WERI-Rb-1 (cell line): ENCODE measurements at regions not wholly inside any gene's neighbourhood (a gene's known extent, or its start where the extent isn't known, plus 50 kb on each side); places are given as distances from the start of the nearest gene placed in this dataset.

Source experiments
- DNase-seq: peaks from one replicate; pipeline ENCODE4 v3.0.0-alpha.2; 2020
- H3K27ac ChIP-seq: fragments of 250-450 bp; sonication (Bioruptor Pico); 2 replicates; pipeline ENCODE4 v1.5.1; 2020; ENCODE audit warnings: mild to moderate bottlenecking, moderate library complexity
- H3K27me3 ChIP-seq: fragments of 250-450 bp; sonication (Bioruptor Pico); 2 replicates; pipeline ENCODE4 v1.5.1; 2021; ENCODE audit warnings: mild to moderate bottlenecking, low read depth, moderate library complexity; ENCODE audit not compliant: insufficient read depth, severe bottlenecking
- H3K36me3 ChIP-seq: fragments of 250-450 bp; sonication (Bioruptor Pico); 2 replicates; pipeline ENCODE4 v1.5.1; 2020; ENCODE audit warnings: mild to moderate bottlenecking, moderate library complexity
- H3K4me3 ChIP-seq: 2 replicates; pipeline ENCODE4 v1.5.1; 2011; ENCODE audit warnings: low read depth, mild to moderate bottlenecking, control low read depth, low read length
- H3K9me3 ChIP-seq: fragments of 250-450 bp; sonication (Bioruptor Pico); 2 replicates; pipeline ENCODE4 v1.5.1; 2021; ENCODE audit warnings: mild to moderate bottlenecking, moderate library complexity; ENCODE audit not compliant: severe bottlenecking
- CTCF ChIP-seq: IDR thresholded peaks from 2 replicates; pipeline ENCODE4 v1.5.1; 2011; ENCODE audit warnings: low read depth, mild to moderate bottlenecking, control low read depth, inconsistent platforms, low read length

GRCh38 chr20:11145616-11146015 is 471.8 kb upstream of the JAG1 start:
- Histone ChIP-seq H3K9me3 (no peaks in the 10 kb centered on the region), H3K27me3 (no peaks in the 10 kb centered on the region), H3K36me3 (no peaks in the 10 kb centered on the region), H3K4me3 (no peak overlapping the region), H3K27ac (no peak overlapping the region)
- no peak for TF ChIP-seq CTCF
- DNase-seq, result no peak

GRCh38 chr20:11153819-11154218 is 480.0 kb upstream of the JAG1 start:
- no peak overlapping the region for H3K27ac ChIP-seq
- no peaks in the 10 kb centered on the region for H3K9me3 ChIP-seq
- no peak for DNase-seq
- H3K36me3 ChIP-seq, result no peaks in the 10 kb centered on the region
- no peaks in the 10 kb centered on the region for H3K27me3 ChIP-seq
- no peak for TF ChIP-seq CTCF
- H3K4me3 ChIP-seq, result no peak overlapping the region

- Histone ChIP-seq H3K4me3 (no peak overlapping the region), H3K36me3 (no peaks in the 10 kb centered on the region), H3K27ac (no peak overlapping the region), H3K27me3 (no peaks in the 10 kb centered on the region), H3K9me3 (no peaks in the 10 kb centered on the region)
- no peak for DNase-seq
- TF ChIP-seq CTCF, result no peak
Observed at GRCh38 chr20:11155156-11155756, 481.5 kb upstream of the JAG1 start.

GRCh38 chr20:11156922-11157321 is 483.1 kb upstream of the JAG1 start:
- TF ChIP-seq CTCF, result no peak
- H3K9me3 ChIP-seq, result no peaks in the 10 kb centered on the region

GRCh38 chr20:11158146-11158545 is 484.3 kb upstream of the JAG1 start:
- Histone ChIP-seq H3K27me3 (no peaks in the 10 kb centered on the region), H3K36me3 (no peaks in the 10 kb centered on the region), H3K4me3 (no peak overlapping the region), H3K9me3 (no peaks in the 10 kb centered on the region), H3K27ac (no peak overlapping the region)
- no peak for DNase-seq
- TF ChIP-seq CTCF, result no peak

More at GRCh38 chr20:11156922-11157321, 483.1 kb upstream of the JAG1 start:
- no peaks in the 10 kb centered on the region for H3K27me3 ChIP-seq
- no peak overlapping the region for H3K27ac ChIP-seq
- H3K36me3 ChIP-seq, result no peaks in the 10 kb centered on the region
- DNase-seq, result no peak
- H3K4me3 ChIP-seq, result no peak overlapping the region

- Histone ChIP-seq H3K36me3 (no peaks in the 10 kb centered on the region), H3K27me3 (no peaks in the 10 kb centered on the region), H3K4me3 (no peak overlapping the region), H3K9me3 (no peaks in the 10 kb centered on the region), H3K27ac (no peak overlapping the region)
- no peak for DNase-seq
- no peak for TF ChIP-seq CTCF
Observed at GRCh38 chr20:11158589-11158988, 484.8 kb upstream of the JAG1 start.
